GM21717 (cell line): ENCODE measurements at regions not wholly inside any gene's neighbourhood (a gene's known extent, or its start where the extent isn't known, plus 50 kb on each side); places are given as distances from the start of the nearest gene placed in this dataset.

Experiments
- ATAC-seq: cut with Tn5 transposase; IDR thresholded peaks from one replicate; pipeline ENCODE4 v1.9.1; 2021; ENCODE audit warnings: mild to moderate bottlenecking, moderate library complexity; ENCODE audit not compliant: unreplicated experiment

GRCh38 chr5:111582993-111583601, 70.8 kb upstream of the STARD4 start:
- ATAC-seq: no peak

- no peak for ATAC-seq
Measured at GRCh38 chr5:111582451-111582850, 70.1 kb upstream of the STARD4 start.

- no peak for ATAC-seq
Measured at GRCh38 chr5:111580956-111581355, 68.6 kb upstream of the STARD4 start.

- ATAC-seq: no peak
Measured at GRCh38 chr5:111574311-111574710, 62.0 kb upstream of the STARD4 start.

- ATAC-seq: no peak
Measured at GRCh38 chr5:111572561-111572960, 60.2 kb upstream of the STARD4 start.

- no peak for ATAC-seq
Measured at GRCh38 chr5:111563031-111563822, 50.9 kb upstream of the STARD4 start.

GRCh38 chr5:111562561-111562960, 50.2 kb upstream of the STARD4 start:
- ATAC-seq: no peak
